ENCODE measurements at regions not wholly inside any gene's neighbourhood (a gene's known extent, or its start where the extent isn't known, plus 50 kb on each side); places are given as distances from the start of the nearest gene placed in this dataset.

GRCh38 chr1:224061436-224061835 lies 52.5 kb upstream of the FBXO28 start:
- Histone ChIP-seq H3K4me3 (ENCODE audit: low read length in 2 of 2) (no peak overlapping the region), H2AK5ac (ENCODE audit: low read depth, low read length) (no peak overlapping the region), H3K4me1 (ENCODE audit: control insufficient read depth in 2 of 2, insufficient read depth in 1 of 2, low read depth in 1 of 2, low read length in 2 of 2) (peaks cover 0 to 1% of the 10 kb centered on the region in 2 donors), H3K23ac (ENCODE audit: low read depth, low read length, poor library complexity) (no peak overlapping the region), H3K79me1 (ENCODE audit: low read depth, low read length) (no peaks in the 10 kb centered on the region), H4K91ac (ENCODE audit: low read depth, low read length, poor library complexity) (no peak overlapping the region), H3K9me3 (replicated peaks in 1 of 2; ENCODE audit: control insufficient read depth in 2 of 2, insufficient read depth in 1 of 2, low read depth in 1 of 2, low read length in 2 of 2) (peaks cover 0 to 2% of the 10 kb centered on the region in 2 donors), H2BK120ac (ENCODE audit: low read depth, low read length) (no peak overlapping the region), H3K18ac (ENCODE audit: low read length) (no peak overlapping the region), H2BK15ac (ENCODE audit: low read length) (no peak overlapping the region), H3K36me3 (replicated peaks in 1 of 2; ENCODE audit: control insufficient read depth in 2 of 2, insufficient read depth in 2 of 2, low read length in 2 of 2) (no peaks in the 10 kb centered on the region), H4K8ac (ENCODE audit: low read depth, low read length) (no peak overlapping the region), H3K4me2 (ENCODE audit: insufficient read depth, low read length, poor library complexity, severe bottlenecking) (no peak overlapping the region), H3K14ac (ENCODE audit: low read length) (no peak overlapping the region), H2BK5ac (ENCODE audit: low read length) (no peak overlapping the region), H3K27ac (replicated peaks; ENCODE audit: low read length) (no peak overlapping the region), H2AFZ (ENCODE audit: low read length) (no peak overlapping the region), H3K27me3 (ENCODE audit: control insufficient read depth in 3 of 3, insufficient read depth in 3 of 3, low read depth in 1 of 3, low read length in 3 of 3) (peaks cover 0 to 18% (median 0%) of the 10 kb centered on the region in 3 experiments), H2BK12ac (ENCODE audit: low read length) (no peak overlapping the region), H3K9ac (ENCODE audit: low read depth, low read length, poor library complexity) (no peak overlapping the region), H3K4ac (ENCODE audit: low read length) (no peak overlapping the region)
- no peak for DNase-seq (ENCODE audit: low spot score)
- WGBS, 2 donors (ENCODE audit: extremely low coverage in 2 of 2, insufficient read length in 2 of 2, insufficient replicate concordance in 1 of 2), result no CpG with 5 or more reads among the region's 2 CpGs

GRCh38 chr1:224059897-224060427 lies 53.9 kb upstream of the FBXO28 start:
- Histone ChIP-seq H3K14ac (ENCODE audit: low read length) (no peak overlapping the region), H3K4me3 (ENCODE audit: low read length in 2 of 2) (no peak overlapping the region), H2BK5ac (ENCODE audit: low read length) (no peak overlapping the region), H3K4me1 (ENCODE audit: control insufficient read depth in 2 of 2, insufficient read depth in 1 of 2, low read depth in 1 of 2, low read length in 2 of 2) (peaks cover 0 to 1% of the 10 kb centered on the region in 2 donors), H3K9me3 (replicated peaks in 1 of 2; ENCODE audit: control insufficient read depth in 2 of 2, insufficient read depth in 1 of 2, low read depth in 1 of 2, low read length in 2 of 2) (peaks cover 0 to 2% of the 10 kb centered on the region in 2 donors), H2AK5ac (ENCODE audit: low read depth, low read length) (no peak overlapping the region), H3K4me2 (ENCODE audit: insufficient read depth, low read length, poor library complexity, severe bottlenecking) (no peak overlapping the region), H3K36me3 (replicated peaks in 1 of 2; ENCODE audit: control insufficient read depth in 2 of 2, insufficient read depth in 2 of 2, low read length in 2 of 2) (no peaks in the 10 kb centered on the region), H3K79me1 (ENCODE audit: low read depth, low read length) (no peaks in the 10 kb centered on the region), H4K91ac (ENCODE audit: low read depth, low read length, poor library complexity) (no peak overlapping the region), H3K18ac (ENCODE audit: low read length) (no peak overlapping the region), H2BK15ac (ENCODE audit: low read length) (no peak overlapping the region), H3K27ac (replicated peaks; ENCODE audit: low read length) (no peak overlapping the region), H3K9ac (ENCODE audit: low read depth, low read length, poor library complexity) (no peak overlapping the region), H3K27me3 (ENCODE audit: control insufficient read depth in 3 of 3, insufficient read depth in 3 of 3, low read depth in 1 of 3, low read length in 3 of 3) (peaks cover 0 to 18% (median 0%) of the 10 kb centered on the region in 3 experiments), H2BK12ac (ENCODE audit: low read length) (no peak overlapping the region), H4K8ac (ENCODE audit: low read depth, low read length) (no peak overlapping the region), H2BK120ac (ENCODE audit: low read depth, low read length) (no peak overlapping the region), H2AFZ (ENCODE audit: low read length) (no peak overlapping the region), H3K23ac (ENCODE audit: low read depth, low read length, poor library complexity) (no peak overlapping the region), H3K4ac (ENCODE audit: low read length) (no peak overlapping the region)
- no peak for DNase-seq (ENCODE audit: low spot score)
- WGBS, 2 donors (ENCODE audit: extremely low coverage in 2 of 2, insufficient read length in 2 of 2, insufficient replicate concordance in 1 of 2), result no CpG with 5 or more reads among the region's 6 CpGs

GRCh38 chr1:224058303-224058702 lies 55.6 kb upstream of the FBXO28 start:
- Histone ChIP-seq H2BK12ac (ENCODE audit: low read length) (no peak overlapping the region), H3K18ac (ENCODE audit: low read length) (no peak overlapping the region), H2BK120ac (ENCODE audit: low read depth, low read length) (no peak overlapping the region), H3K9ac (ENCODE audit: low read depth, low read length, poor library complexity) (no peak overlapping the region), H3K4ac (ENCODE audit: low read length) (no peak overlapping the region), H3K79me1 (ENCODE audit: low read depth, low read length) (no peaks in the 10 kb centered on the region), H3K4me3 (ENCODE audit: low read length in 2 of 2) (no peak overlapping the region), H3K23ac (ENCODE audit: low read depth, low read length, poor library complexity) (no peak overlapping the region), H4K91ac (ENCODE audit: low read depth, low read length, poor library complexity) (no peak overlapping the region), H4K8ac (ENCODE audit: low read depth, low read length) (no peak overlapping the region), H3K14ac (ENCODE audit: low read length) (no peak overlapping the region), H3K9me3 (replicated peaks in 1 of 2; ENCODE audit: control insufficient read depth in 2 of 2, insufficient read depth in 1 of 2, low read depth in 1 of 2, low read length in 2 of 2) (peaks cover 0 to 2% of the 10 kb centered on the region in 2 donors), H3K27ac (replicated peaks; ENCODE audit: low read length) (no peak overlapping the region), H2AK5ac (ENCODE audit: low read depth, low read length) (no peak overlapping the region), H3K4me2 (ENCODE audit: insufficient read depth, low read length, poor library complexity, severe bottlenecking) (no peak overlapping the region), H3K27me3 (ENCODE audit: control insufficient read depth in 3 of 3, insufficient read depth in 3 of 3, low read depth in 1 of 3, low read length in 3 of 3) (peaks cover 0 to 3% (median 0%) of the 10 kb centered on the region in 3 experiments), H3K4me1 (ENCODE audit: control insufficient read depth in 2 of 2, insufficient read depth in 1 of 2, low read depth in 1 of 2, low read length in 2 of 2) (no peaks in the 10 kb centered on the region), H2BK15ac (ENCODE audit: low read length) (no peak overlapping the region), H3K36me3 (replicated peaks in 1 of 2; ENCODE audit: control insufficient read depth in 2 of 2, insufficient read depth in 2 of 2, low read length in 2 of 2) (no peaks in the 10 kb centered on the region), H2AFZ (ENCODE audit: low read length) (no peak overlapping the region), H2BK5ac (ENCODE audit: low read length) (no peak overlapping the region)
- no peak for DNase-seq (ENCODE audit: low spot score)
- WGBS, 2 donors (ENCODE audit: extremely low coverage in 2 of 2, insufficient read length in 2 of 2, insufficient replicate concordance in 1 of 2), result no CpG with 5 or more reads among the region's 5 CpGs

GRCh38 chr1:224057461-224058199 lies 56.3 kb upstream of the FBXO28 start:
- H3K9me3 ChIP-seq (replicated peaks in 1 of 2; ENCODE audit: control insufficient read depth in 2 of 2, insufficient read depth in 1 of 2, low read depth in 1 of 2, low read length in 2 of 2), result peaks cover 0 to 2% of the 10 kb centered on the region in 2 donors
- H3K14ac ChIP-seq (ENCODE audit: low read length), result no peak overlapping the region
- no peak overlapping the region for H3K4me3 ChIP-seq (ENCODE audit: low read length in 2 of 2)
- H2BK5ac ChIP-seq (ENCODE audit: low read length), result no peak overlapping the region
- H3K23ac ChIP-seq (ENCODE audit: low read depth, low read length, poor library complexity), result no peak overlapping the region
- H3K27me3 ChIP-seq (ENCODE audit: control insufficient read depth in 3 of 3, insufficient read depth in 3 of 3, low read depth in 1 of 3, low read length in 3 of 3), result no peaks in the 10 kb centered on the region
- H3K9ac ChIP-seq (ENCODE audit: low read depth, low read length, poor library complexity), result no peak overlapping the region
- H4K91ac ChIP-seq (ENCODE audit: low read depth, low read length, poor library complexity), result no peak overlapping the region
- H3K18ac ChIP-seq (ENCODE audit: low read length), result no peak overlapping the region
- no peak overlapping the region for H2AK5ac ChIP-seq (ENCODE audit: low read depth, low read length)
- peaks cover 0 to 3% of the 10 kb centered on the region in 2 donors for H3K4me1 ChIP-seq (ENCODE audit: control insufficient read depth in 2 of 2, insufficient read depth in 1 of 2, low read depth in 1 of 2, low read length in 2 of 2)
- no peak overlapping the region for H3K4ac ChIP-seq (ENCODE audit: low read length)
- H2BK12ac ChIP-seq (ENCODE audit: low read length), result no peak overlapping the region
- no peak overlapping the region for H3K4me2 ChIP-seq (ENCODE audit: insufficient read depth, low read length, poor library complexity, severe bottlenecking)
- H3K79me1 ChIP-seq (ENCODE audit: low read depth, low read length), result no peaks in the 10 kb centered on the region
- no peak overlapping the region for H4K8ac ChIP-seq (ENCODE audit: low read depth, low read length)
- WGBS, 2 donors (ENCODE audit: extremely low coverage in 2 of 2, insufficient read length in 2 of 2, insufficient replicate concordance in 1 of 2), result no CpG with 5 or more reads among the region's 7 CpGs
- DNase-seq (ENCODE audit: low spot score), result no peak
- H3K36me3 ChIP-seq (replicated peaks in 1 of 2; ENCODE audit: control insufficient read depth in 2 of 2, insufficient read depth in 2 of 2, low read length in 2 of 2), result no peaks in the 10 kb centered on the region
- no peak overlapping the region for H3K27ac ChIP-seq (replicated peaks; ENCODE audit: low read length)
- H2BK15ac ChIP-seq (ENCODE audit: low read length), result no peak overlapping the region
- no peak overlapping the region for H2BK120ac ChIP-seq (ENCODE audit: low read depth, low read length)
- peak overlapping the region; percentile 33 for H2AFZ ChIP-seq (ENCODE audit: low read length)

Measured in neuronal stem cell (in vitro differentiated cells).